Neural progenitor cell (in vitro differentiated cells): ENCODE measurements at regions not wholly inside any gene's neighbourhood (a gene's known extent, or its start where the extent isn't known, plus 50 kb on each side); places are given as distances from the start of the nearest gene placed in this dataset.

Experiments used
- CTCF ChIP-seq: fragments of 200-600 bp; sonication (generic); IDR thresholded peaks from 2 replicates; pipeline ENCODE4 v1.5.1; 2017; ENCODE audit warnings: antibody characterized with exemption, mild to moderate bottlenecking
- EZH2 ChIP-seq: fragments of 200-600 bp; sonication (generic); IDR thresholded peaks from 2 replicates; pipeline ENCODE4 v1.6.1; 2017; ENCODE audit warnings: antibody characterized with exemption, mild to moderate bottlenecking, moderate library complexity
- EZH2phosphoT487 ChIP-seq: fragments of 200-600 bp; sonication (generic); IDR thresholded peaks from 2 replicates; pipeline ENCODE4 v1.6.1; 2017; ENCODE audit warnings: antibody characterized with exemption

DNA sequence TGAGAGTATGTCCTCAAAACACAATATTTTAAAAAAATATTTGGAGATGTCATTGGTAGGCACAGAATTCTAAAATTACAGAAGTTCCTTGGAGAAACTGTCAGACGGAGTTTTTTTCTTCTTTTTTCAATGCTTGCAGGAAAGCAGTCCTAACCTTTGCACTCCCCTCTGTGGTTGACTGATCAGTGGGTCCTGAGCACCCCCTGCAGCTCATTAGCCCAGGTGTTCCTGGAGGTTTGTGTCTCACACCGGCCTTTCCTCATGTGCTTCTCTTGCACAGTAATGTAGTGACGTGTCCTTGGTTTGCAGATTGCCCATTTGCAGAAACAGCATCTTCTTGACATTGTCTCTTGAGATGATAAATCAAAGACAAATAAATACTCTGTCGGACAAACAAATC lies 513.0 kb downstream of the TMEM121 start:
- no peak for TF ChIP-seq CTCF
- TF ChIP-seq EZH2phosphoT487 = no peak
- no peak for TF ChIP-seq EZH2
